ENCODE measurements at regions not wholly inside any gene's neighbourhood (a gene's known extent, or its start where the extent isn't known, plus 50 kb on each side); places are given as distances from the start of the nearest gene placed in this dataset.

- ChIA-PET POLR2A (no interaction called here), CTCF (interaction anchor here (1.0 to 2.3 kb wide), 2 partner anchors 8 to 10 kb away, joined by 3 to 7 read pairs; no protein-coding TSS in a partner anchor)
- TF ChIP-seq CTCF (IDR thresholded peaks at IDR 0.05; ENCODE audit: control extremely low read depth, extremely low read depth, low read depth, missing control alignments) = no peak
- DNase-seq (ENCODE audit: extremely low spot score) = no peak
Measured at GRCh38 chr3:94299716-94300115, 236.9 kb downstream of the NSUN3 start.

- DNase-seq (ENCODE audit: extremely low spot score) = no peak
- no peak for TF ChIP-seq CTCF (IDR thresholded peaks at IDR 0.05; ENCODE audit: control extremely low read depth, extremely low read depth, low read depth, missing control alignments)
- POLR2A ChIA-PET = no interaction called here
- CTCF ChIA-PET = interaction anchor here (2.3 kb wide), 1 partner anchor 10 kb away, joined by 7 read pairs; no protein-coding TSS in a partner anchor
Measured at GRCh38 chr3:94301366-94301765, 238.5 kb downstream of the NSUN3 start.

GRCh38 chr3:94303266-94303665 lies 240.4 kb downstream of the NSUN3 start:
- POLR2A ChIA-PET = no interaction called here
- DNase-seq (ENCODE audit: extremely low spot score) = no peak
- CTCF ChIA-PET = interaction anchor here (1.5 kb wide), 1 partner anchor 11 kb away, joined by 3 read pairs; no protein-coding TSS in a partner anchor
- no peak for TF ChIP-seq CTCF (IDR thresholded peaks at IDR 0.05; ENCODE audit: control extremely low read depth, extremely low read depth, low read depth, missing control alignments)

GRCh38 chr3:94303897-94304296 lies 241.0 kb downstream of the NSUN3 start:
- ChIA-PET POLR2A (no interaction called here), CTCF (no interaction called here)
- no peak for DNase-seq (ENCODE audit: extremely low spot score)
- TF ChIP-seq CTCF (IDR thresholded peaks at IDR 0.05; ENCODE audit: control extremely low read depth, extremely low read depth, low read depth, missing control alignments) = no peak

- no peak for TF ChIP-seq CTCF (IDR thresholded peaks at IDR 0.05; ENCODE audit: control extremely low read depth, extremely low read depth, low read depth, missing control alignments)
- ChIA-PET POLR2A (no interaction called here), CTCF (no interaction called here)
- no peak for DNase-seq (ENCODE audit: extremely low spot score)
Measured at GRCh38 chr3:94304954-94305353, 242.1 kb downstream of the NSUN3 start.

GRCh38 chr3:94305835-94306611 lies 243.2 kb downstream of the NSUN3 start:
- POLR2A ChIA-PET = no interaction called here
- no peak for TF ChIP-seq CTCF (IDR thresholded peaks at IDR 0.05; ENCODE audit: control extremely low read depth, extremely low read depth, low read depth, missing control alignments)
- no peak for DNase-seq (ENCODE audit: extremely low spot score)
- CTCF ChIA-PET = interaction anchor here (1.2 kb wide), 1 partner anchor 12 kb away, joined by 3 read pairs; no protein-coding TSS in a partner anchor

Measured in GM10248 (cell line).